NCI-H2107 treated with DMSO at 0.1 percent for 48 hours (cell line): ENCODE measurements at regions not wholly inside any gene's neighbourhood (a gene's known extent, or its start where the extent isn't known, plus 50 kb on each side); places are given as distances from the start of the nearest gene placed in this dataset.
"Not testable (repeated sequence)": the region's sequence is repeated elsewhere in the genome, so short reads cannot be mapped to it uniquely, and the experiment has no call there.

ENCODE experiments used
- DNase-seq: peaks from one replicate; lab custom pipeline; 2025; ENCODE audit not compliant: unreplicated experiment; lab: John Stamatoyannopoulos, UW

GRCh38 chr2:201568217-201568820 lies 75.0 kb downstream of the TMEM237 start:
- DNase-seq, result no peak

GRCh38 chr2:201559067-201559710 lies 84.1 kb downstream of the TMEM237 start:
- no peak for DNase-seq

GRCh38 chr2:201558665-201559064 lies 84.6 kb downstream of the TMEM237 start:
- DNase-seq, result no peak

- DNase-seq, result no peak
Measured at GRCh38 chr2:201558232-201558631, 85.1 kb downstream of the TMEM237 start.

GRCh38 chr2:201551901-201552300 lies 91.4 kb downstream of the TMEM237 start:
- DNase-seq, result no peak

GRCh38 chr2:201546576-201546975 lies 95.0 kb downstream of the STRADB start:
- DNase-seq, result no peak

- peak; percentile 16 for DNase-seq
Measured at GRCh38 chr2:201542291-201542690, 90.8 kb downstream of the STRADB start.

- not testable (repeated sequence) for DNase-seq
Measured at GRCh38 chr2:201539271-201539670, 87.7 kb downstream of the STRADB start.

- DNase-seq, result no peak
Measured at GRCh38 chr2:201538025-201538424, 86.5 kb downstream of the STRADB start.

- no peak for DNase-seq
Measured at GRCh38 chr2:201536754-201537153, 85.2 kb downstream of the STRADB start.

GRCh38 chr2:201536046-201536445 lies 84.5 kb downstream of the STRADB start:
- DNase-seq, result no peak

GRCh38 chr2:201532686-201533304 lies 81.3 kb downstream of the STRADB start:
- no peak for DNase-seq
